ENCODE measurements at regions not wholly inside any gene's neighbourhood (a gene's known extent, or its start where the extent isn't known, plus 50 kb on each side); places are given as distances from the start of the nearest gene placed in this dataset.

DNA sequence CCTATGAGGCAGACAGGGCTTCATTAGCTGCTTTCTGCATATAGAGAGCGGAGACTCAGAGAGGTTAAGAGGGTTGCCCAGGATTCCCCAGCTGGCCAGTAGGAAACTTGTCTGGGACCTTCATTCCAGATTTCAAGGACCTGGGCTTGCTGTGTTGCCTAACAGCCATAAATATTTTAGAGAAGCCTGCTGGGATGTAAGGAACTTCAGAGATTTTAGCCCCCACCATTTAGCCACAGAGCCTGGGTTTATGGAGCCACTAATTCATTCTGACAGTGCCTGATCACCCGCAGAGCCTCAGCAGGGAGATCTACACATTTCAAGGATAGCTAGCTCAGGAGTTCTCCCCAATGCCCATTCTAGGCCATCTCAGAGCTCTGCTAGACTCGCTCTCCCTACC, 56.6 kb upstream of the TRUB1 start:
- TF ChIP-seq CTCF (IDR thresholded peaks at IDR 0.05): no peak
- TF ChIP-seq POLR2A (IDR thresholded peaks at IDR 0.05): no peak
